H1 (cell line): ENCODE measurements at regions not wholly inside any gene's neighbourhood (a gene's known extent, or its start where the extent isn't known, plus 50 kb on each side); places are given as distances from the start of the nearest gene placed in this dataset.

Experiments used
- CTCF ChIA-PET: fragments of 300-600 bp; sonication (Branson Sonifier 250); formaldehyde crosslinking; loops from one replicate; lab custom pipeline; 2021; ENCODE audit not compliant: partially characterized antibody; lab: Charles Lee
- POLR2A ChIA-PET: fragments of 300-600 bp; sonication (Branson Sonifier 250); formaldehyde crosslinking; loops from one replicate; lab custom pipeline; 2021; ENCODE audit warnings: inconsistent platforms; ENCODE audit not compliant: partially characterized antibody; lab: Charles Lee
- DNase-seq, 2 experiments: peaks; one replicate each; pipeline versions ENCODE4 v3.0.0 to v3.0.0-alpha.2; 2010 to 2022; ENCODE audit warnings: low spot score in 2 of 2, low read depth in 1 of 2, mixed read lengths in 1 of 2
- FAIRE-seq: peaks from 2 replicates; lab custom pipeline; 2011; peaks lifted over from hg19 to GRCh38; lab: Jason Lieb, UNC
- H2AFZ ChIP-seq: 2 replicates; pipeline ENCODE4 v1.8.1; 2012; ENCODE audit warnings: low read length, inconsistent platforms
- H2AK5ac ChIP-seq: 2 replicates; pipeline ENCODE4 v1.6.1; 2013; ENCODE audit warnings: low read depth, low read length
- H2BK120ac ChIP-seq: replicated peaks from 2 replicates; pipeline ENCODE3; 2013; ENCODE audit warnings: low read depth, low read length, inconsistent platforms
- H2BK12ac ChIP-seq: 2 replicates; pipeline ENCODE4 v1.6.1; 2013; ENCODE audit warnings: low read depth, low read length
- H2BK15ac ChIP-seq: 2 replicates; pipeline ENCODE4 v1.6.1; 2013; ENCODE audit warnings: low read length
- H2BK20ac ChIP-seq: 2 replicates; pipeline ENCODE4 v1.6.1; 2013; ENCODE audit warnings: low read length
- H2BK5ac ChIP-seq: 2 replicates; pipeline ENCODE4 v1.6.1; 2013; ENCODE audit warnings: low read depth, low read length
- H3K14ac ChIP-seq: 2 replicates; pipeline ENCODE4 v1.6.1; 2013; ENCODE audit warnings: inconsistent platforms; ENCODE audit not compliant: insufficient read length
- H3K18ac ChIP-seq: 2 replicates; pipeline ENCODE4 v1.6.1; 2013; ENCODE audit warnings: low read length; ENCODE audit errors: extremely low read depth
- H3K23ac ChIP-seq: 2 replicates; pipeline ENCODE4 v1.6.1; 2013; ENCODE audit warnings: inconsistent platforms; ENCODE audit not compliant: insufficient read length
- H3K23me2 ChIP-seq: 2 replicates; pipeline ENCODE4 v1.6.1; 2013; ENCODE audit warnings: low read depth, low read length
- H3K27ac ChIP-seq: 2 replicates; pipeline ENCODE4 v1.6.1; 2011; ENCODE audit warnings: low read depth, low read length, inconsistent platforms
- H3K27me3 ChIP-seq, 4 experiments: replicated peaks in 1 of 4; 1 replicate in 1 of 4; 2 replicates in 3 of 4; pipeline versions ENCODE4 v1.6.1 to v1.8.1; 2011 to 2013; ENCODE audit warnings: low read length in 3 of 4, mild to moderate bottlenecking in 3 of 4, inconsistent platforms in 2 of 4, mixed read lengths in 2 of 4, moderate library complexity in 1 of 4; ENCODE audit not compliant: control insufficient read depth in 3 of 4, insufficient read depth in 3 of 4; ENCODE audit errors: extremely low read depth in 1 of 4
- H3K36me3 ChIP-seq, 4 experiments: 2 replicates each; pipeline versions ENCODE4 v1.6.1 to v1.8.1; 2011 to 2013; ENCODE audit warnings: mild to moderate bottlenecking in 4 of 4, low read length in 3 of 4, moderate library complexity in 2 of 4, control low read depth in 1 of 4, inconsistent platforms in 1 of 4; ENCODE audit not compliant: insufficient read depth in 4 of 4, control insufficient read depth in 2 of 4
- H3K4ac ChIP-seq: replicated peaks from 2 replicates; pipeline ENCODE3; 2013; ENCODE audit warnings: low read length, low read depth, mixed read lengths, inconsistent platforms; ENCODE audit not compliant: insufficient read length
- H3K4me1 ChIP-seq, 4 experiments: replicated peaks in 1 of 4; 1 replicate in 1 of 4; 2 replicates in 3 of 4; pipeline versions ENCODE4 v1.6.1 to v1.8.1; 2011 to 2013; ENCODE audit warnings: low read length in 3 of 4, inconsistent platforms in 2 of 4, mixed read lengths in 1 of 4; ENCODE audit not compliant: insufficient read depth in 4 of 4, control insufficient read depth in 3 of 4
- H3K4me2 ChIP-seq, 2 experiments: 2 replicates each; pipeline versions ENCODE4 v1.6.1 to v1.8.1; 2011 to 2013; ENCODE audit warnings: low read depth in 2 of 2, low read length in 2 of 2, control low read depth in 1 of 2, inconsistent platforms in 1 of 2, mild to moderate bottlenecking in 1 of 2; ENCODE audit not compliant: insufficient read depth in 1 of 2
- H3K4me3 ChIP-seq, 4 experiments: fragments of 200-600, 300-600 bp in 1 of 4; sonication (generic), shearing (Covaris generic), sonication (Bioruptor Twin) in 1 of 4; 2 replicates each; pipeline versions ENCODE4 v1.5.1 to v1.8.1; 2011 to 2016; ENCODE audit warnings: low read length in 4 of 4, low read depth in 3 of 4, control low read depth in 2 of 4, inconsistent platforms in 2 of 4, mild to moderate bottlenecking in 2 of 4, mixed read lengths in 1 of 4, moderate library complexity in 1 of 4; ENCODE audit not compliant: insufficient read depth in 2 of 4; ENCODE audit errors: extremely low read depth in 1 of 4
- H3K56ac ChIP-seq: replicated peaks from 2 replicates; pipeline ENCODE3; 2013; ENCODE audit warnings: low read depth, mild to moderate bottlenecking, mixed read lengths, low read length, inconsistent platforms; ENCODE audit not compliant: insufficient read length
- H3K79me1 ChIP-seq: 2 replicates; pipeline ENCODE4 v1.6.1; 2013; ENCODE audit warnings: low read depth, low read length, control low read depth
- H3K79me2 ChIP-seq, 2 experiments: 2 replicates each; pipeline versions ENCODE4 v1.6.1 to v1.8.1; 2012 to 2013; ENCODE audit warnings: low read length in 2 of 2, mild to moderate bottlenecking in 2 of 2, inconsistent platforms in 1 of 2; ENCODE audit not compliant: insufficient read depth in 2 of 2, control insufficient read depth in 1 of 2
- H3K9ac ChIP-seq, 4 experiments: replicated peaks in 1 of 4; 1 replicate in 1 of 4; 2 replicates in 3 of 4; pipeline versions ENCODE4 v1.6.1 to v1.8.1; 2011 to 2013; ENCODE audit warnings: low read depth in 3 of 4, low read length in 3 of 4, control low read depth in 2 of 4, mild to moderate bottlenecking in 2 of 4, moderate library complexity in 2 of 4, inconsistent platforms in 1 of 4; ENCODE audit errors: extremely low read depth in 1 of 4
- H3K9me3 ChIP-seq, 2 experiments: 2 replicates each; pipeline versions ENCODE4 v1.6.1 to v1.8.1; 2012 to 2013; ENCODE audit warnings: mild to moderate bottlenecking in 2 of 2, moderate library complexity in 2 of 2, control low read depth in 1 of 2, inconsistent platforms in 1 of 2, low read depth in 1 of 2, low read length in 1 of 2, mixed read lengths in 1 of 2; ENCODE audit not compliant: insufficient read depth in 2 of 2
- H4K20me1 ChIP-seq, 2 experiments: replicated peaks in 1 of 2; 2 replicates each; pipeline versions ENCODE3 to v1.8.1; 2011 to 2013; ENCODE audit warnings: inconsistent platforms in 2 of 2, low read length in 2 of 2, mild to moderate bottlenecking in 1 of 2; ENCODE audit not compliant: insufficient read depth in 2 of 2, control insufficient read depth in 1 of 2
- H4K5ac ChIP-seq: 2 replicates; pipeline ENCODE4 v1.6.1; 2013; ENCODE audit warnings: low read length, low read depth, mixed read lengths, inconsistent platforms; ENCODE audit not compliant: insufficient read length
- H4K8ac ChIP-seq: 2 replicates; pipeline ENCODE4 v1.8.0; 2013; ENCODE audit warnings: mild to moderate bottlenecking, moderate library complexity, low read length, inconsistent platforms; ENCODE audit not compliant: insufficient read depth; ENCODE audit errors: extremely low read depth
- H4K91ac ChIP-seq: replicated peaks from 2 replicates; pipeline ENCODE3; 2013; ENCODE audit warnings: low read length, mixed read lengths, inconsistent platforms; ENCODE audit not compliant: insufficient read length
- BCL11A ChIP-seq, 2 experiments: IDR thresholded peaks; one replicate each; pipeline ENCODE4 v1.6.1; 2011; ENCODE audit warnings: low read depth in 2 of 2, low read length in 2 of 2, mild to moderate bottlenecking in 2 of 2
- CBX5 ChIP-seq: fragments of 300-800, 300-1000 bp; sonication (generic); IDR thresholded peaks from 2 replicates; pipeline ENCODE4 v1.7.1; 2016; ENCODE audit warnings: antibody characterized with exemption, low read length, low read depth
- GABPA ChIP-seq: IDR thresholded peaks from 2 replicates; pipeline ENCODE4 v1.6.1; 2011; ENCODE audit warnings: mild to moderate bottlenecking, low read length, moderate library complexity, borderline replicate concordance; ENCODE audit not compliant: insufficient read depth
- NRF1 ChIP-seq: IDR thresholded peaks from 2 replicates; pipeline ENCODE4 v1.6.1; 2011; ENCODE audit warnings: mild to moderate bottlenecking, low read depth, low read length, improper control_type of control experiment
- SIX5 ChIP-seq: IDR thresholded peaks from 2 replicates; pipeline ENCODE4 v1.6.1; 2011; ENCODE audit warnings: mild to moderate bottlenecking, low read depth, low read length
- SP2 ChIP-seq: IDR thresholded peaks from 2 replicates; pipeline ENCODE4 v1.6.1; 2012; ENCODE audit warnings: mild to moderate bottlenecking, low read length, inconsistent platforms
- WGBS, 2 experiments: shearing (Covaris generic) in 1 of 2; methylation state at CpG; one replicate each; pipeline versions ENCODE4 v1.1.6 to v1.1.7; 2013 to 2015; ENCODE audit warnings: low lambda C conversion rate in 2 of 2, mixed read lengths in 2 of 2, inconsistent platforms in 1 of 2, low coverage in 1 of 2, missing lambda C conversion rate in 1 of 2; ENCODE audit not compliant: insufficient replicate concordance in 2 of 2, insufficient coverage in 1 of 2, insufficient read length in 1 of 2; ENCODE audit errors: extremely low coverage in 1 of 2, missing lambda C conversion rate in 1 of 2; 5-methylcytosine and 5-hydroxymethylcytosine counted together

- no peaks in the 10 kb centered on the region for H3K36me3 ChIP-seq
- H2BK5ac ChIP-seq: no peak overlapping the region
- no peak overlapping the region for H3K9ac ChIP-seq
- no peak for TF ChIP-seq SP2
- no peak for TF ChIP-seq CBX5
- no peak for TF ChIP-seq SIX5
- TF ChIP-seq GABPA: no peak
- TF ChIP-seq NRF1: no peak
- TF ChIP-seq BCL11A (IDR thresholded peaks at IDR 0.05; ENCODE audit: low read depth in 2 of 2, low read length in 2 of 2): no peak
- no peaks in the 10 kb centered on the region for H3K23me2 ChIP-seq
- no peak overlapping the region for H2AK5ac ChIP-seq
- no peak for FAIRE-seq
- no peak overlapping the region for H3K27ac ChIP-seq
- no peaks in the 10 kb centered on the region for H3K79me1 ChIP-seq
- WGBS, 2 experiments: 94% methylated on average over 5 of the region's 5 CpGs; no CpG with 5 or more reads in 1 of the 2 experiments
- H4K20me1 ChIP-seq: no peaks in the 10 kb centered on the region
- H2BK120ac ChIP-seq: no peak overlapping the region
- no peak overlapping the region for H3K56ac ChIP-seq
- H2AFZ ChIP-seq: no peak overlapping the region
- no peak overlapping the region for H3K14ac ChIP-seq
- H4K91ac ChIP-seq: no peak overlapping the region
- H2BK15ac ChIP-seq: no peak overlapping the region
- H3K4ac ChIP-seq: no peak overlapping the region
- no peak overlapping the region for H4K8ac ChIP-seq
- H3K9me3 ChIP-seq: no peaks in the 10 kb centered on the region
- H3K27me3 ChIP-seq: no peaks in the 10 kb centered on the region
- ChIA-PET POLR2A (no interaction called here), CTCF (interaction anchor here (1.2 to 4.9 kb wide), 3 partner anchors 10 to 71 kb away, joined by 3 to 39 read pairs (median 3); no protein-coding TSS in a partner anchor)
- H3K23ac ChIP-seq: no peak overlapping the region
- H4K5ac ChIP-seq: no peak overlapping the region
- H3K4me1 ChIP-seq: peaks cover 0 to 3% (median 1%) of the 10 kb centered on the region in 4 experiments; a peak in 2 of 7 replicates
- no peak overlapping the region for H2BK12ac ChIP-seq
- H3K79me2 ChIP-seq: no peaks in the 10 kb centered on the region
- H3K18ac ChIP-seq: no peak overlapping the region
- no peak overlapping the region for H2BK20ac ChIP-seq
- H3K4me3 ChIP-seq: no peak overlapping the region
- no peak for DNase-seq
- no peak overlapping the region for H3K4me2 ChIP-seq
Observed at GRCh38 chr4:20384456-20384855, 132.8 kb downstream of the SLIT2 start.
